ENCODE measurements at regions not wholly inside any gene's neighbourhood (a gene's known extent, or its start where the extent isn't known, plus 50 kb on each side); places are given as distances from the start of the nearest gene placed in this dataset.
A peak's percentile ranks its signal among the peaks of the same experiment; 100 is the strongest.

DNA sequence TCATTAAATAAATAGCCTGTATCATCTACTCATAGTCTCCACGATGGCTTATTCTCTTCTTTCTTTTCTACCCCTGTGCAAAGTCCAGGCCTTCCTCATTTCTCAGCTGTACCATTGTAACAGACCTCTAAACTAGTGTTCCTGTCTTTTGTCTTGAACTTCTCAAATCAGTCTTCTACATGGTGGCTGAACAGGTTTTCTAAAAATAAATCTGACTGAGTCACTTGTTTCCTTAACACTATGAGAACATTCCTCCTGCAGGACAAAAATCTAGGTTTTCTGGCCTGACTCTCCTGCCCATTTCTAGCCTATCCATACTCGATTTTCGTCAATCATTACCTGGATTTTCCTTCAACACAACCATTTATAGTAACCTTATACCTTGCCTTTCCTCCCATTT lies 1080.8 kb upstream of the TENM4 start:
- H3K4me3 ChIP-seq (ENCODE audit: low read length): no peak overlapping the region
- no peak overlapping the region for H3K9ac ChIP-seq (ENCODE audit: low read length)
- no peak for ATAC-seq
- TF ChIP-seq EZH2 (IDR thresholded peaks at IDR 0.05; ENCODE audit: low read length, unreplicated experiment) (no peak), EZH2phosphoT487 (IDR thresholded peaks at IDR 0.05; ENCODE audit: borderline replicate concordance, low read length) (no peak)
- TF ChIP-seq, protein P1, sequence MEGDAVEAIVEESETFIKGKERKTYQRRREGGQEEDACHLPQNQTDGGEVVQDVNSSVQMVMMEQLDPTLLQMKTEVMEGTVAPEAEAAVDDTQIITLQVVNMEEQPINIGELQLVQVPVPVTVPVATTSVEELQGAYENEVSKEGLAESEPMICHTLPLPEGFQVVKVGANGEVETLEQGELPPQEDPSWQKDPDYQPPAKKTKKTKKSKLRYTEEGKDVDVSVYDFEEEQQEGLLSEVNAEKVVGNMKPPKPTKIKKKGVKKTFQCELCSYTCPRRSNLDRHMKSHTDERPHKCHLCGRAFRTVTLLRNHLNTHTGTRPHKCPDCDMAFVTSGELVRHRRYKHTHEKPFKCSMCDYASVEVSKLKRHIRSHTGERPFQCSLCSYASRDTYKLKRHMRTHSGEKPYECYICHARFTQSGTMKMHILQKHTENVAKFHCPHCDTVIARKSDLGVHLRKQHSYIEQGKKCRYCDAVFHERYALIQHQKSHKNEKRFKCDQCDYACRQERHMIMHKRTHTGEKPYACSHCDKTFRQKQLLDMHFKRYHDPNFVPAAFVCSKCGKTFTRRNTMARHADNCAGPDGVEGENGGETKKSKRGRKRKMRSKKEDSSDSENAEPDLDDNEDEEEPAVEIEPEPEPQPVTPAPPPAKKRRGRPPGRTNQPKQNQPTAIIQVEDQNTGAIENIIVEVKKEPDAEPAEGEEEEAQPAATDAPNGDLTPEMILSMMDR (conservative IDR thresholded peaks at IDR 0.05; ENCODE audit: low read depth, low read length): no peak
- peak; percentile 70 for DNase-seq
- ChIA-PET CTCF (no interaction called here), POLR2A (ENCODE audit: unreplicated experiment) (no interaction called here)
- 0 out of 2 replicates have a peak overlapping the region, but pooled peaks have one; percentile 2 for H3K27ac ChIP-seq (ENCODE audit: low read length)
- no TSS peak for BruUV-seq (replicated peaks)
- H3K79me2 ChIP-seq (ENCODE audit: low read length): no peaks in the 10 kb centered on the region
- H3K36me3 ChIP-seq (ENCODE audit: low read depth, low read length): no peaks in the 10 kb centered on the region
- H3K9me3 ChIP-seq (ENCODE audit: low read length): no peaks in the 10 kb centered on the region
- H4K20me1 ChIP-seq (ENCODE audit: low read length): no peaks in the 10 kb centered on the region
- no peaks in the 10 kb centered on the region for H3K27me3 ChIP-seq (ENCODE audit: low read length)
- no peaks in the 10 kb centered on the region for H3K9me2 ChIP-seq (replicated peaks; ENCODE audit: low read length)
- H3K4me1 ChIP-seq (ENCODE audit: insufficient read depth, low read length): peaks cover 12% of the 10 kb centered on the region; the same call in 1 of the 2 replicates
- intact Hi-C loops (cut with micrococcal nuclease): no loop called here
- no peaks in the 10 kb centered on the region for H3F3A ChIP-seq (ENCODE audit: low read length, unreplicated experiment)
- H3K4me2 ChIP-seq (ENCODE audit: low read length): peak overlapping the region; percentile 15; the same call in 1 of the 2 replicates
- no peak overlapping the region for H2AFZ ChIP-seq (ENCODE audit: low read length)

DNA sequence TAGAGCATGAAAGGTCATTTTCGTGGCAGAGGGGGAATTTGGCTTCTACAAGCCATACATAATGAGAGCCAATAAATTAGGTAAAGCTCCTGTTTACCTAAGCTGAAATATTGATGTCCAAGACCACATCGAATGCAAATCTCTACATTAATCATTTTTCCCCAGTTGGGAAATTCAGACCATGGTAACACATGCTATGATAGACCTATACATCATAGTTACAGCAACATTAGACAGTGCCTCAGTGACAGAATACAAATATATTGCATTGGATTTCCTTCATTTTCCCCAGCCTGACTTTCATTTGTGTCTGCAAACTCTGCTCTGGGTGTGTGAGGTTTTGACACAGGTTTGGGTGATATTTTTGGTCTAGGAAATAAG lies 1079.7 kb upstream of the TENM4 start:
- H3K27me3 ChIP-seq (ENCODE audit: low read length): no peaks in the 10 kb centered on the region
- H3K4me3 ChIP-seq (ENCODE audit: low read length): no peak overlapping the region
- no peak overlapping the region for H3K27ac ChIP-seq (ENCODE audit: low read length)
- H3F3A ChIP-seq (ENCODE audit: low read length, unreplicated experiment): no peaks in the 10 kb centered on the region
- DNase-seq (no peak), ATAC-seq (no peak)
- H2AFZ ChIP-seq (ENCODE audit: low read length): no peak overlapping the region
- H3K4me1 ChIP-seq (ENCODE audit: insufficient read depth, low read length): peaks cover 12% of the 10 kb centered on the region; the same call in 1 of the 2 replicates
- H4K20me1 ChIP-seq (ENCODE audit: low read length): no peaks in the 10 kb centered on the region
- CTCF ChIA-PET: no interaction called here
- H3K36me3 ChIP-seq (ENCODE audit: low read depth, low read length): no peaks in the 10 kb centered on the region
- no TSS peak for BruUV-seq (replicated peaks)
- no peaks in the 10 kb centered on the region for H3K79me2 ChIP-seq (ENCODE audit: low read length)
- H3K4me2 ChIP-seq (ENCODE audit: low read length): no peak overlapping the region
- H3K9ac ChIP-seq (ENCODE audit: low read length): no peak overlapping the region
- no peaks in the 10 kb centered on the region for H3K9me3 ChIP-seq (ENCODE audit: low read length)
- intact Hi-C loops (cut with micrococcal nuclease): no loop called here
- POLR2A ChIA-PET (ENCODE audit: unreplicated experiment): no interaction called here
- H3K9me2 ChIP-seq (replicated peaks; ENCODE audit: low read length): no peaks in the 10 kb centered on the region
- TF ChIP-seq EZH2 (IDR thresholded peaks at IDR 0.05; ENCODE audit: low read length, unreplicated experiment): no peak
- TF ChIP-seq EZH2phosphoT487 (IDR thresholded peaks at IDR 0.05; ENCODE audit: borderline replicate concordance, low read length): no peak
- TF ChIP-seq, protein P1 (conservative IDR thresholded peaks at IDR 0.05; ENCODE audit: low read depth, low read length): no peak

DNA sequence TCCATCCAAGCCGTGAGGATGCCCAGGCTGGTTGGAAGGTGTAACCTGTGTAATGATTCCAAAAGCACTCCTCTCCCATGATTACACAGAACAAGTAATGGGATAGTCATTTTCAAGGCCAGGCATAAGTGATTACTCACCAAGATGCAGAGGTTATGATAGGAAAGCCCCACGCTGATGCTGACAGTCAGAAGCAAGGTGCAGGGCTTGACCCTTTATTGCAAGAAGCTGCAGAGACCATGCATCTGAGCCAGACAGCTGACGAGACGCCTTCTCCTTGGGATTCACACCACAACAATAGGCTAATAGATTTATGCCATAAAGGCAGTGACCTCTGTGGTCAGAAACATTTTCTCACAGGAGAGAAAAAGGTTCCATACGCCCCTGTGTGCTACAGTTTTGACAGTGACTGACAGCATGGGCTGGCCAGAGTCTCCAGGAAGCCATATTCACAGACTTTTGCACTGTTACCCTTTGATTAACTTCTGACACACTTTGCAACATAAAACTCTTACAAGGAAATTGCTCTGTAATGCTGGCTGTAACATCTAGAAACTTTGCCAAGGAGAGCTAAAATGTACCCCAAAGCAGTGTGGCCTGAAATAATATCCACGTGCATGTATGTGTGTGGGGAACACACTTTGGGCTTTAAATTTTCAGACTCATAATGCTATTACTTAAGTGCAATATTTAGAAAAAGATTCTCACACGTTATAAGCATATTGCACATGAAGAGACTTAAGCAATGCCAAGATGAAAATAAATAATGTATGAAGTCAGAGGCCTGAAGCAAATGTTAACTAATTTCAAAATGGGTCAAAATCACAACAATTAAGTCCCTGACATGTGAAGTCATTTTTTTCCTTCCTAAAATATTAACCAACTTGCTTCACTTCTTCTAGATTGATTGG lies 1079.0 kb upstream of the TENM4 start:
- Histone ChIP-seq H3F3A (ENCODE audit: low read length, unreplicated experiment) (no peaks in the 10 kb centered on the region), H4K20me1 (ENCODE audit: low read length) (no peaks in the 10 kb centered on the region), H2AFZ (ENCODE audit: low read length) (no peak overlapping the region), H3K27ac (ENCODE audit: low read length) (no peak overlapping the region), H3K4me1 (ENCODE audit: insufficient read depth, low read length) (peaks cover 12% of the 10 kb centered on the region; the same call in 1 of the 2 replicates), H3K27me3 (ENCODE audit: low read length) (no peaks in the 10 kb centered on the region), H3K4me2 (ENCODE audit: low read length) (no peak overlapping the region), H3K79me2 (ENCODE audit: low read length) (no peaks in the 10 kb centered on the region), H3K36me3 (ENCODE audit: low read depth, low read length) (no peaks in the 10 kb centered on the region), H3K9ac (ENCODE audit: low read length) (no peak overlapping the region), H3K9me2 (replicated peaks; ENCODE audit: low read length) (no peaks in the 10 kb centered on the region), H3K9me3 (ENCODE audit: low read length) (no peaks in the 10 kb centered on the region), H3K4me3 (ENCODE audit: low read length) (no peak overlapping the region)
- ATAC-seq (no peak), DNase-seq (peak; percentile 44)
- intact Hi-C loops (cut with micrococcal nuclease): no loop called here
- CTCF ChIA-PET: no interaction called here
- POLR2A ChIA-PET (ENCODE audit: unreplicated experiment): no interaction called here
- TF ChIP-seq EZH2phosphoT487 (IDR thresholded peaks at IDR 0.05; ENCODE audit: borderline replicate concordance, low read length) (no peak), EZH2 (IDR thresholded peaks at IDR 0.05; ENCODE audit: low read length, unreplicated experiment) (no peak)
- TF ChIP-seq, protein P1 (conservative IDR thresholded peaks at IDR 0.05; ENCODE audit: low read depth, low read length): no peak
- no TSS peak for BruUV-seq (replicated peaks)

Data from PC-3 (cell line).